Left kidney (tissue), 1 donor: ENCODE measurements at regions not wholly inside any gene's neighbourhood (a gene's known extent, or its start where the extent isn't known, plus 50 kb on each side); places are given as distances from the start of the nearest gene placed in this dataset.
A peak's percentile ranks its signal among the peaks of the same experiment; 100 is the strongest.

Experiments used
- DNase-seq: peaks from one replicate; pipeline ENCODE4 v3.0.0-alpha.2; 2013

- no peak for DNase-seq
Observed at GRCh38 chr2:191514613-191515012, 163.3 kb upstream of the NABP1 start.

GRCh38 chr2:191515551-191515950 is 162.4 kb upstream of the NABP1 start:
- DNase-seq, result no peak

DNA sequence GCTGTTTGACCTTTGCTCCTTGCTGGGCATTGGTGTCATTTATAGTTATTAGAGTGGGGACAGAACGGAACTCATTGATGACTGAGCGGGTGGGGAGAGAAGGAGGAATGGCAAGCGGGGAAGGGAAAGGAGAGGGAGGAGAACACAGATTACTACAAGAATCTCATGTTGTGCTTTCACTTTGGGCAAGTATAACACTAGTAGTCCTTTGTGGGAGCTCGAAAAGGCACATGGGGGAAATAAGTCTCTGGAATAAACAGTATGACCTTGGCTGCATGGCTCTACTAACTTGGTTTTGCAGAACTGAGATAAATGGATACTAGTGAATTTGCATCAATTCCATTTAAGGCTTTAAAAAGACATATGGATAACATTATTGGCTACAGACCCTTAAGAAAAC is 161.7 kb upstream of the NABP1 start:
- DNase-seq, result no peak

DNA sequence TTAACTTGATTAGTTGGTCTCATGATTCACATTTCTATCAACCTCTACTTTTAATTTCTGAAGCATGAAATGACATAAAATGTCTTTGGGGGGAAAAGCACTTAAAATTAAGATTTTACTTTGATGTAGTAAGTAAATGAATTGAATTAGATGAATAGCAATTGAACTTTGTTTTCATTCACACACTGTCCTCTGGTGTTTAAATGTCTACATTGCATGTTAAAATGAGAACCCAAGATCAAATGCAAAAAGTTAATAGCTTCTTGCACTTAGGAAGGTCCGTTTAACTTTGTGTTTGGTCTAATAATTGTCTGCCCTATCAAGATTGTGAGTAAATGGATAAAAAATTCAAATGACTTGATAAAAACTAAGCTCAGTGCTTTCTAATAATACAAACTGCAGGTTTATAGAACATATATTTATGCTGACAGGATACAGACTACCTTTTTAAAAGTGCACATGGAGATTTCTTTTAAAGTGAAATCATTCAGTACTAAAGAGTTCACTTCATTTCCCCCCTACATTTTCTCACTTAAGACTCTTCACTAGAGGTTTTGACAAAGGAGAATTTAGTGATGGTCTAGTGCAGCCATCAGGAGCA is 156.2 kb upstream of the NABP1 start:
- peak; percentile 50 for DNase-seq

GRCh38 chr2:191522478-191523120 is 155.3 kb upstream of the NABP1 start:
- no peak for DNase-seq

DNA sequence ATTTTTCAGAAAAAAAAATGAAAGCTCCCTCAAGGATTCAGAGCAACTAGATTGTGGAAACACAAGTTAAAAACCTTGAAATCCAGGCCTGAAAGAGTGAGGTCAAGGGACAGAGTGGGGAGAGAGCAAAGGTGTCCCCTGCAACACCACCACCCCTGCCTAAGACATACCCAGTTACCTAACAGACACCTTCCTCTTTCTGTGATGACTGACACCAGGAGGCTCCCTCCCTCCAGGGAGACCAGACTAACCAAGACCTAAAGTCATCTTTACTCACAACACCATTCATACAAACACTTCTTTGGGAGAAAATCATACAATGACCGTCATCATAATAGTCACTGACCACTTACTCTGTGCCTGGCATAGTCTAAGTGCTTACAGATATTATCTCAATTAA is 151.8 kb upstream of the NABP1 start:
- DNase-seq, result no peak

- DNase-seq, result no peak
Observed at GRCh38 chr2:191526536-191526935, 151.4 kb upstream of the NABP1 start.

- DNase-seq, result no peak
Observed at GRCh38 chr2:191526953-191527556, 150.9 kb upstream of the NABP1 start.

DNA sequence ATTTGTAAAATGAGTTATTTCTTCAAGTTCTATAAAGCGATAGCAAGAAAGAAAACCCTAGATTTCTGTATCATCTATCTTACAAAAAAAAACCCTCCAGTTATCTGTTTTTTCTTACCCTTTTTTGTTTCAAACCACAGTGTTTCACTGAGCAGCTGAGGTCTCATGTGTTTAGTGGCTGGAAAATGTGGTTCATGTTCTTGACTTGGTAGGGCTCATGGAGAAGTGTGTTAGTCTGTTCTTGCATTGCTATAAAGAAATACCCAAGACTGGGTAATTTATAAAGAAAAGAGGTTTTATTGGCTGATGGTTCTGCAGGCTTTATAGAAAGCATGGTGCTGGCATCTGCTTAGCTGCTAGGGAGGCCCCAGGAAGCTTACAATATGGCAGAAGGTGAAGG is 147.3 kb upstream of the NABP1 start:
- DNase-seq, result no peak

GRCh38 chr2:191533693-191534180 is 144.2 kb upstream of the NABP1 start:
- DNase-seq, result no peak

DNA sequence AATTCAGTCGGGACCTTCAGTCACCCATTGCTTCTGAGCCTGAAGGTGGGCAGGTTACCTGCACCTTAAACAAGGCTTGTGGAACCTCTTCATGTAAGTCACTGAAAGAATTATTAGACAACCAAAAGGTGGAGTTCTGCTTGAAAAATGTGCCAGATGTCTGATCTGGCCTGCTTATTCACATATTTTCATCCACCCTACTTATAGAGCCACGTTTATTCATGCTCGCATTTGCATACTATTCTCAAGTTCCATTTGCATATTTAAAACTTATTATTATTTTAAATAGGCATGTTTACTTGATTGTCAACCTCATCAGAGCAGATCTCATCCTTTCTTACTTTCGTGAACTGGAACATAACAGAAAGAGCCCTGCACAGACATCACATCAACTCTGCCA is 140.0 kb upstream of the NABP1 start:
- no peak for DNase-seq

- DNase-seq, result no peak
Observed at GRCh38 chr2:191538334-191538903, 139.5 kb upstream of the NABP1 start.

DNA sequence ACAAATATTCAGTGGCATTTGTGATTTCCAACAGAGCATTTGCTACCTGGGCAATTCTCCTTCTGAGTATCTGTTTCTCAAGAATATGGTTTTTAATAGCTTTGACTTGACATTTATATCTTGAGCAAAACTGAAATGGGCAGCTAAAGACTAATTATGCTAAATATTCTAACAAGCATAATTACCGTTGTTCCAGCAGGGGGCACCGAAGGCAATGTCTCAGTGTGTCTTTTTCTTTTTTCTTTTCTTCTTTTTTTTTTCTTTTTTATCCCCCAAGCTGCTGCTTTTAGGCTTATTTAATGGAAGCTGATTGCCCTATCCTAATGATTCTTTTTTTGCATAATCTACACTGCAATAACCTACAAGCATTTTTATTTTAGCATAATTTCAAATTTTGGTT is 138.9 kb upstream of the NABP1 start:
- peak; percentile 51 for DNase-seq

GRCh38 chr2:191540681-191541080 is 137.3 kb upstream of the NABP1 start:
- no peak for DNase-seq

DNA sequence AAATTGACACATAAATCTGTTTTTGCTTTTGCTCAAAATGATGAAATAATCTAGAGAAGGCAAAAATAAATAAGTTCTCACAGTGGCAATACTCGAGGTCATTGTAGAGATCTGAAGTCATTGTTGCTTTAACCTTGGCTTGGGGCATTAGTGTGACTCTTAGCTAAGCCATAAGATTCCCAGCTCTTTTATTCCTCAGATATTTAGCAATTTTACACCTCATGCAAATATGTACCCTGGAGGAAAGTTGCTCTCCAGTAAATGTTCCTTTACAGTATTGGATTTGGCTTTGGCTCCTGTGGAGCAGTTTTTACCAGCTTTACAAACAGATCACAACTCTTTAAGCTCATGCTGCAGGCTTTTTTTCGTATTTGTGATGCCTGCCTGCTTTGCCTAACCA is 134.2 kb upstream of the NABP1 start:
- no peak for DNase-seq

DNA sequence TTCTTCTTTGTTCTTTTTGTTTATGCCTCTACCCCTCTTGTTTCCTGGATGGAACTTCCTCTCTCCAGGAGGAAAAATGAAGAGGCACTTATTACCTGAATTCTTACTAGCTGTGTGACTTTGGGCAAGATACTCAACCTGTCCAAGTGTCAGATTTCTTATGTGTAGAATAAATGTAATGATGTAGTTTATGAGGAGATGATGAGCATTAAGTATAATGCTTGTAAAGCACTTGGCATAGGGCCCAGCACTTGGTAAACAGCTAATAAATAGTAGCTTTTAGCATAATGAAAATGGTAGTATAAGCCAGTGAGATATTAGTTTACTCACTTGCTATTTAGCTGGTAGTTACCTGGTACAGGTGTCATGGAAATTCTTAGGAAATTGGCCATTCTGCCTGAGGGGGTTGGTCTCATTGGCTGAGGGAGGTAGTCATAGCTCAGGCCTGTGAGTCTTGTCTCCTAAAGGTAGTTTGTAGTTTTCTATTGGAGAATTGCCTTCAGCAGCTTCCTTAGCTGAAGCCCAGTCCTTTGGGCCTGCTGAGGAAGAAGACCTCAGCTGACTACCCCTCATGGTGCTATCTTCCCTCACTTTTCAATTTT is 133.4 kb upstream of the NABP1 start:
- DNase-seq, result no peak

DNA sequence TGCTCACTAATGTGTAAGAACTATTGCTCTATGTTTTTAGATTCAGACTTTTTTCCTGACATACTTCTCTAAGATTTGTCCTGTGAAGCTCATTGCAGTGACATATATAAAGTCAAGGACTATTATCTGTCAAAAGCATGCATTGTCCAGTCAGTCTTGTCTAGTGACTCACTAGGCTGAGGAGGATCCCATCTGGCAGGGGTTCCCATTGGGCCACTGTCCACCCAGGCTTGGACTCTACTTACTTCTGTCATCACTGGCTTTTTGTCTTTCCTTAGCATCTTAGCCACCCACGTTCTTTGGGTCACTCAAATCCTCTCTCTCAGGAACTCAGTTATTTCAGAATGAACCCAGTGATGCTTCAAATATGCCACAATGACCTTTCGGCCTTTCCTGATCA is 132.6 kb upstream of the NABP1 start:
- DNase-seq, result no peak

DNA sequence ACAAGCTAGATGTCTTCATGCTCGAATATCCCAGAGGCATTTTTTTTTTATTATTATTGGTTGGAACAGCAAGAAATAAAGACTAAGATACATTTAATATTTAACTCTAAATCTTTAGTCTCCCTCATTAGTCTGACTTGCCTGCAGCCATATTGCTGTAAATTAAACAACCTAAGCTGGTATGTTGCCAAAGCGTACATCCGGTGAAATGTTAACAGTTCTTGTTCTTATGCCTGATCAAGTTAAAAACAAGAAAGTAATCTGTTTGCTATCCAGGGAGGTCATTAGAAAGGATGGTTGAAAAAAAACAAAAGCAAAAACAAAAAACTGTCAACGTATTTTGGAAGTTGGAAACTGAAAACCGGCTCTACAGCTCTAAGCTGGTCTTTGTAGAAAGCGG is 125.9 kb upstream of the NABP1 start:
- no peak for DNase-seq

DNA sequence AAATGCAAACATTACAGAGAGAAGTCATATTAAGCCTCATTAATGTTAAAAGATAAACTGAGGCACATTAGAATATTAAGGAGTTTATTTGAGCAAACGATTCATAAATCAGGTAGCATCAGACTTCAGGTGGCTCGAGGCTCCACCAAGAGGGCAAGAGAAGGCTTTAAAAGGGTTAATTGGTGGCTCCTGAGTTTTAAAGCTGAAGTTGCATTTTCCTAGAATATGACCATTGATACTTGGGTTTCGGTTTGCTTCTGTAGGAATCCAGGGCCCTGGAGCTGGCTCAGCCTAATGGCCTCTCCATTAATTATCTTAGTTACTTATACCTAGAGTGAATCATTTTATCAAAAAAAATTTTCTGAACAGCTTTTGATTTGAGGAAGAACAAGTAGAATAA is 123.7 kb upstream of the NABP1 start:
- no peak for DNase-seq

DNA sequence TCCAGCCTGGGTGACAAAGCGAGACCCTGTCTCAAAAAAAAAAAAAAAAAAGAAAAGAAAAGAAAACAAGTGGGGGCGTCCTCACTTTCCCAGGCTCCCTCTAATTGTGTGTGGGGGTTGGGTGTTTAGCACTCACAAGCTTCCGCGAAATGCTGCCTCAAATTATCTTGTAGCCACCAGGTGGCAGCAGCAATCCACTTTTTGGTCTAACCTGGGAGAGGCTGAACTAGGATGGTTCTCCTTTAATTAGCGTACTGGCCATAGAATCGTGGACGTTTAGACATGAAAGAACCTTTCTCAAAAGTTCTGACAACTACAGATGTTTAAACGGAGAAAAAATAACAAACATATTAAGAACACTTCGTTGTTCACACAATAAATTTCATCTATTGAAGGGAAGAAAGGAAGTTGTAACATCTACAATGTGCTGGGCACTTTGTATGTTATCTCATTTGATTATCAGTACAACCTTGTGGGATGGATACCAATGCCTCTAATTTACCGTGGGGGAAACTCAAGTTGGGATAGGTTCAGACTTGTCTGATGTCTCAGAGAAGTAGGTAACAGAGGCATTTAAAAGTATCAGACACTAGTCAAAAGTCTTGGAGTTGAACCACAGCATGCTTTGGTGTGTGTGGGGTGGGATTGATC is 122.7 kb upstream of the NABP1 start:
- DNase-seq, result peak; percentile 93

DNA sequence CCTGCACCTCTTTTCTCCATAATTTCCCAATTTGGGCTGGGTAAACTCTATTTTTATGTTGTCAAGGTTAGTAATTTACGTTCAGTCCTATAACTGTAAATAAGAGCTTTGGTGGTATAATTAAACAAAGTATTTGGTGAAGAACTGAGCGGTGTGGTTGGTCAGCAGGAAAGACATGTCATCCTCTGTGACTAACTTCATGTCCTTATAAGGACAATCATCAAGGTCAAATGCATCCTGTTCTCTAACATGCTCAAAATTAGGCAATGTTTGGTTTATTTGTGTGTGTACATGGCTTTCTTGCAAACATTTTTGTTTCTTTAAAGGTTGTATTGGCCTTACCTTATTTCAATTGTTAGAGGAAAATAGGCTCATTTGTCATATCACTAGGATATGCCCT is 121.5 kb upstream of the NABP1 start:
- DNase-seq, result no peak

- DNase-seq, result no peak
Observed at GRCh38 chr2:191557841-191558240, 120.1 kb upstream of the NABP1 start.

DNA sequence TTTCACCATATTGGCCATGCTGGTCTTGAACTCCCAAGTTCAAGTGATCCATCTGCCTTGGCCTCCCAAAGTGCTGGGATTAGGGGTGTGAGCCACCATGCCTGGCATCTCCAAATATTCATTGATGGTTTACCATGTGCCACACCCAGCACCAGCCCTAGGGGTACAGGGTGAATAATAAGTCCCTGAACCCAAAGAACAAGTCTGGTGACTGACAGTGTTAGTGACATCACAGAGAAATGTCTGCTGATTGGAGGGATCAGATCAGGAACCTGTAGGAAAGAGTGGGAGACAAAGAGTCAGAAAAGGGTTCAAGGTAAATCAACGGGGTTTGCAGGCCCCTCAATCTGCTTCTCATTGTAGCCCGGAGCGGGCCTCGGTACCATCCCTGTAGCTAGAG is 118.4 kb upstream of the NABP1 start:
- DNase-seq, result no peak
